HCT116 (cell line): ENCODE measurements at regions not wholly inside any gene's neighbourhood (a gene's known extent, or its start where the extent isn't known, plus 50 kb on each side); places are given as distances from the start of the nearest gene placed in this dataset.

ENCODE experiments used
- ATAC-seq: fragments of 200-7000 bp; cut with Tn5 transposase; 2 replicates; pipeline ENCODE4 v1.9.1; 2020; ENCODE audit warnings: mild to moderate bottlenecking, moderate library complexity
- BruUV-seq: library from RNA; stranded (reverse); fragments of 400-500 nt; replicated peaks from 2 replicates; lab custom pipeline; 2021; lab: Mats Ljungman, UMichigan
- CTCF ChIA-PET: fragments of 300-600 bp; sonication (Branson Sonifier 250); formaldehyde crosslinking; loops from one replicate; lab custom pipeline; 2021; ENCODE audit warnings: antibody characterized with exemption; lab: Charles Lee
- POLR2A ChIA-PET: fragments of 300-600, 350-600 bp; sonication (Branson Sonifier 250); formaldehyde crosslinking; loops from one replicate; lab custom pipeline; 2021; ENCODE audit warnings: antibody characterized with exemption; lab: Charles Lee
- RAD21 ChIA-PET, 2 experiments: fragments of 300-600 bp; sonication (Branson Sonifier 250); formaldehyde crosslinking; loops; one replicate each; lab custom pipeline; 2023; ENCODE audit warnings: low total read pairs in 2 of 2; ENCODE audit not compliant: uncharacterized antibody in 2 of 2, unreplicated experiment in 2 of 2, low non-redundant PET in 1 of 2; lab: Charles Lee
- DNase-seq: peaks from one replicate; pipeline ENCODE4 v3.0.0-alpha.2; 2010; ENCODE audit warnings: low read depth, low spot score
- H2AFZ ChIP-seq: fragments of 200-600 bp; shearing (Covaris generic), sonication (generic); 2 replicates; pipeline ENCODE4 v1.6.1; 2017; ENCODE audit warnings: low read depth, mixed run types, mixed read lengths, antibody characterized with exemption, low read length; ENCODE audit not compliant: poor library complexity, severe bottlenecking
- H3K27ac ChIP-seq: 2 replicates; pipeline ENCODE4 v1.5.1; 2012; ENCODE audit warnings: low read depth, low read length
- H3K27me3 ChIP-seq: fragments of 200-600 bp; sonication (generic); 2 replicates; pipeline ENCODE4 v1.6.1; 2016; ENCODE audit warnings: mixed run types, low read length, mixed read lengths; ENCODE audit not compliant: insufficient read depth
- H3K36me3 ChIP-seq, 2 experiments: fragments of 200-500 bp in 1 of 2; fragments of 200-600 bp in 1 of 2; sonication (Bioruptor generic) in 1 of 2; sonication (generic) in 1 of 2; 2 replicates each; pipeline versions ENCODE4 v1.5.1 to v1.6.1; 2014 to 2016; ENCODE audit warnings: low read length in 2 of 2, inconsistent platforms in 1 of 2, mixed read lengths in 1 of 2, mixed run types in 1 of 2; ENCODE audit not compliant: insufficient read depth in 2 of 2, control insufficient read depth in 1 of 2
- H3K4me1 ChIP-seq, 2 experiments: fragments of 200-600 bp in 1 of 2; sonication (generic) in 1 of 2; 2 replicates each; pipeline versions ENCODE4 v1.5.1 to v1.6.1; 2012 to 2017; ENCODE audit warnings: low read length in 2 of 2, inconsistent platforms in 1 of 2, mild to moderate bottlenecking in 1 of 2, mixed read lengths in 1 of 2, mixed run types in 1 of 2, moderate library complexity in 1 of 2; ENCODE audit not compliant: insufficient read depth in 2 of 2, control insufficient read depth in 1 of 2
- H3K4me2 ChIP-seq: fragments of 200-600 bp; sonication (generic); 2 replicates; pipeline ENCODE4 v1.6.1; 2017; ENCODE audit warnings: mixed run types, low read length, mixed read lengths
- H3K4me3 ChIP-seq, 2 experiments: fragments of 200-600 bp in 1 of 2; sonication (generic) in 1 of 2; replicated peaks in 1 of 2; 2 replicates each; pipeline ENCODE4 v1.5.1; 2011 to 2016; ENCODE audit warnings: low read length in 2 of 2, control low read depth in 1 of 2, low read depth in 1 of 2, mild to moderate bottlenecking in 1 of 2, mixed read lengths in 1 of 2, mixed run types in 1 of 2
- H3K79me2 ChIP-seq: fragments of 200-600 bp; sonication (generic); 2 replicates; pipeline ENCODE4 v1.6.1; 2017; ENCODE audit warnings: mild to moderate bottlenecking, mixed run types, low read length, moderate library complexity, mixed read lengths; ENCODE audit not compliant: insufficient read depth
- H3K9ac ChIP-seq: fragments of 200-600 bp; sonication (generic); 2 replicates; pipeline ENCODE4 v1.6.1; 2016; ENCODE audit warnings: low read length, mixed read lengths
- H3K9me2 ChIP-seq: fragments of 200-600 bp; sonication (generic), shearing (Covaris generic); 2 replicates; pipeline ENCODE4 v1.6.1; 2017; ENCODE audit warnings: mixed run types, mild to moderate bottlenecking, moderate library complexity; ENCODE audit not compliant: insufficient read depth
- H3K9me3 ChIP-seq, 2 experiments: fragments of 200-500 bp in 1 of 2; fragments of 200-600 bp in 1 of 2; sonication (Bioruptor generic) in 1 of 2; sonication (generic) in 1 of 2; 2 replicates each; pipeline ENCODE4 v1.6.1; 2014 to 2017; ENCODE audit warnings: low read length in 2 of 2, mixed read lengths in 2 of 2, inconsistent platforms in 1 of 2, low read depth in 1 of 2, mild to moderate bottlenecking in 1 of 2, mixed run types in 1 of 2, moderate library complexity in 1 of 2; ENCODE audit not compliant: control insufficient read depth in 1 of 2, insufficient read depth in 1 of 2
- H4K20me1 ChIP-seq: fragments of 200-600 bp; sonication (generic), shearing (Covaris generic); 2 replicates; pipeline ENCODE4 v1.6.1; 2017; ENCODE audit warnings: mixed run types, mild to moderate bottlenecking, moderate library complexity; ENCODE audit not compliant: insufficient read depth
- ATF3 ChIP-seq: IDR thresholded peaks from 2 replicates; pipeline ENCODE4 v1.6.1; 2012
- CBX3 ChIP-seq: IDR thresholded peaks from 2 replicates; pipeline ENCODE4 v1.6.1; 2012; ENCODE audit warnings: low read depth
- CEBPB ChIP-seq: IDR thresholded peaks from 2 replicates; pipeline ENCODE4 v1.6.1; 2012; ENCODE audit warnings: low read depth
- CTCF ChIP-seq, 3 experiments: fragments of 200-600 bp in 1 of 3; sonication (generic) in 1 of 3; IDR thresholded peaks in 2 of 3; conservative IDR thresholded peaks in 1 of 3; 2 replicates each; pipeline ENCODE4 v1.5.1; 2012 to 2017; ENCODE audit warnings: low read depth in 2 of 3, low read length in 2 of 3, antibody characterized with exemption in 1 of 3, borderline replicate concordance in 1 of 3, control low read depth in 1 of 3, mild to moderate bottlenecking in 1 of 3, mixed read lengths in 1 of 3, mixed run types in 1 of 3, moderate library complexity in 1 of 3; ENCODE audit not compliant: insufficient read depth in 1 of 3
- EGR1 ChIP-seq: IDR thresholded peaks from 2 replicates; pipeline ENCODE4 v1.6.1; 2012; ENCODE audit warnings: low read depth
- EZH2 ChIP-seq: fragments of 200-600 bp; sonication (generic); IDR thresholded peaks from 2 replicates; pipeline ENCODE4 v1.6.1; 2017; ENCODE audit warnings: antibody characterized with exemption, mixed run types
- EZH2phosphoT487 ChIP-seq: fragments of 200-600 bp; IDR thresholded peaks from 2 replicates; pipeline ENCODE4 v1.6.1; 2018; ENCODE audit warnings: antibody characterized with exemption, borderline replicate concordance
- JUND ChIP-seq: IDR thresholded peaks from 2 replicates; pipeline ENCODE4 v1.6.1; 2012
- MAX ChIP-seq: IDR thresholded peaks from 2 replicates; pipeline ENCODE4 v1.6.1; 2012
- POLR2AphosphoS5 ChIP-seq: IDR thresholded peaks from 2 replicates; pipeline ENCODE4 v1.6.1; 2011; ENCODE audit warnings: mild to moderate bottlenecking, low read depth, low read length, moderate library complexity
- RAD21 ChIP-seq: IDR thresholded peaks from 2 replicates; pipeline ENCODE4 v1.6.1; 2012; ENCODE audit warnings: low read depth, mild to moderate bottlenecking
- REST ChIP-seq: IDR thresholded peaks from 2 replicates; pipeline ENCODE4 v1.6.1; 2012; ENCODE audit warnings: low read depth
- SIN3A ChIP-seq: IDR thresholded peaks from 2 replicates; pipeline ENCODE4 v1.6.1; 2012; ENCODE audit warnings: low read depth
- SRF ChIP-seq: IDR thresholded peaks from 2 replicates; pipeline ENCODE4 v1.6.1; 2012; ENCODE audit warnings: low read depth
- TCF7L2 ChIP-seq: IDR thresholded peaks from 2 replicates; pipeline ENCODE4 v1.7.0; 2011; ENCODE audit warnings: borderline replicate concordance, inconsistent platforms; ENCODE audit not compliant: insufficient read depth, insufficient read length; ENCODE audit errors: extremely low read depth
- YY1 ChIP-seq: IDR thresholded peaks from 2 replicates; pipeline ENCODE4 v1.6.1; 2011; ENCODE audit warnings: low read length, low read depth, moderate library complexity, mild to moderate bottlenecking; ENCODE audit not compliant: insufficient replicate concordance; ENCODE audit errors: extremely low read depth
- ZNF274 ChIP-seq: fragments of 200-500 bp; sonication (Bioruptor generic); IDR thresholded peaks from 2 replicates; pipeline ENCODE4 v1.6.1; 2014; ENCODE audit warnings: mild to moderate bottlenecking, low read depth, low read length, inconsistent platforms
- intact Hi-C: fragments of 100-400 bp; cut with micrococcal nuclease; formaldehyde crosslinking; loops from 2 replicates; pipeline ENCODE4 v1.10.0; 2022

GRCh38 chr6:139994998-139995397 lies 620.5 kb upstream of the CITED2 start:
- no peak overlapping the region for H3K4me2 ChIP-seq
- BruUV-seq = no TSS peak
- no peaks in the 10 kb centered on the region for H3K9me3 ChIP-seq
- H3K9ac ChIP-seq = no peak overlapping the region
- H3K27ac ChIP-seq = no peak overlapping the region
- ChIA-PET CTCF (no interaction called here), RAD21 (no interaction called here), POLR2A (no interaction called here)
- H3K27me3 ChIP-seq = no peaks in the 10 kb centered on the region
- DNase-seq (no peak), ATAC-seq (no peak)
- TF ChIP-seq POLR2AphosphoS5 (no peak), YY1 (no peak), ATF3 (no peak), CTCF (IDR thresholded peaks at IDR 0.05 in 2 of 3, conservative IDR thresholded peaks at IDR 0.05 in 1 of 3; ENCODE audit: borderline replicate concordance in 1 of 3, insufficient read depth in 1 of 3, low read depth in 2 of 3, low read length in 2 of 3) (no peak), CEBPB (no peak), TCF7L2 (no peak), EZH2 (no peak), SIN3A (no peak), ZNF274 (no peak), RAD21 (no peak), MAX (no peak), EGR1 (no peak), CBX3 (no peak), JUND (no peak), SRF (no peak), REST (no peak), EZH2phosphoT487 (no peak)
- H4K20me1 ChIP-seq = no peaks in the 10 kb centered on the region
- H3K79me2 ChIP-seq = no peaks in the 10 kb centered on the region
- no peak overlapping the region for H3K4me3 ChIP-seq
- no peak overlapping the region for H2AFZ ChIP-seq
- intact Hi-C loops = no loop called here
- H3K4me1 ChIP-seq = no peaks in the 10 kb centered on the region
- H3K9me2 ChIP-seq = no peaks in the 10 kb centered on the region
- H3K36me3 ChIP-seq = no peaks in the 10 kb centered on the region
